IMR-90 (cell line): ENCODE measurements at regions not wholly inside any gene's neighbourhood (a gene's known extent, or its start where the extent isn't known, plus 50 kb on each side); places are given as distances from the start of the nearest gene placed in this dataset.

ENCODE experiments used
- ATAC-seq: fragments of 200-7000 bp; cut with Tn5 transposase; 2 replicates; pipeline ENCODE4 v1.9.1; 2020; ENCODE audit warnings: low read depth, mild to moderate bottlenecking, moderate library complexity
- BruUV-seq: library from RNA; stranded (reverse); fragments of 400-500 nt; replicated peaks from 2 replicates; lab custom pipeline; 2021; lab: Mats Ljungman, UMichigan
- CTCF ChIA-PET: fragments of 300-600 bp; formaldehyde crosslinking; extraction: SDS; loops from one replicate; lab custom pipeline; 2021; ENCODE audit warnings: antibody characterized with exemption; lab: Yijun Ruan, JAX
- POLR2A ChIA-PET: fragments of 300-600 bp; sonication (Branson Sonifier 250); formaldehyde crosslinking; loops from one replicate; lab custom pipeline; 2022; ENCODE audit warnings: antibody characterized with exemption; ENCODE audit not compliant: unreplicated experiment; lab: Charles Lee
- DNase-seq: peaks from one replicate; pipeline ENCODE4 v3.0.0; 2013
- H2AFZ ChIP-seq: replicated peaks from 2 replicates; pipeline ENCODE3; 2013; ENCODE audit warnings: low read length, mild to moderate bottlenecking; ENCODE audit not compliant: poor library complexity
- H2AK5ac ChIP-seq: 2 replicates; pipeline ENCODE4 v1.6.1; 2013; ENCODE audit warnings: low read depth, low read length, inconsistent platforms
- H2AK9ac ChIP-seq: replicated peaks from 2 replicates; pipeline ENCODE3; 2013; ENCODE audit warnings: mild to moderate bottlenecking, low read depth, low read length, moderate library complexity; ENCODE audit not compliant: poor library complexity
- H2BK120ac ChIP-seq: 2 replicates; pipeline ENCODE4 v1.6.1; 2013; ENCODE audit warnings: low read depth, low read length, inconsistent platforms
- H2BK15ac ChIP-seq: 3 replicates; pipeline ENCODE4 v1.6.1; 2013; ENCODE audit warnings: low read depth, low read length, inconsistent platforms
- H2BK20ac ChIP-seq: 2 replicates; pipeline ENCODE4 v1.6.1; 2013; ENCODE audit warnings: low read depth, mild to moderate bottlenecking, inconsistent platforms, low read length, moderate library complexity
- H2BK5ac ChIP-seq: 2 replicates; pipeline ENCODE4 v1.6.1; 2013; ENCODE audit warnings: mild to moderate bottlenecking, low read depth, low read length, inconsistent platforms; ENCODE audit not compliant: poor library complexity, severe bottlenecking
- H3K14ac ChIP-seq: replicated peaks from 2 replicates; pipeline ENCODE4 v1.6.1; 2013; ENCODE audit warnings: low read depth, low read length, inconsistent platforms
- H3K18ac ChIP-seq: 2 replicates; pipeline ENCODE4 v1.6.1; 2013; ENCODE audit warnings: low read depth, low read length, control low read depth
- H3K23ac ChIP-seq: 2 replicates; pipeline ENCODE4 v1.6.1; 2013; ENCODE audit warnings: low read depth, low read length, inconsistent platforms
- H3K27ac ChIP-seq: 2 replicates; pipeline ENCODE4 v1.5.1; 2013; ENCODE audit warnings: mild to moderate bottlenecking, control low read depth, low read length; ENCODE audit not compliant: insufficient read depth
- H3K27me3 ChIP-seq: 2 replicates; pipeline ENCODE4 v1.6.1; 2013; ENCODE audit warnings: low read length; ENCODE audit not compliant: control insufficient read depth, insufficient read depth
- H3K36me3 ChIP-seq: 2 replicates; pipeline ENCODE4 v1.6.1; 2013; ENCODE audit warnings: low read length, mixed read lengths; ENCODE audit not compliant: control insufficient read depth, insufficient read depth
- H3K4ac ChIP-seq: 2 replicates; pipeline ENCODE4 v1.6.1; 2013; ENCODE audit warnings: low read depth, low read length, inconsistent platforms
- H3K4me1 ChIP-seq: 2 replicates; pipeline ENCODE4 v1.6.1; 2013; ENCODE audit warnings: low read length, mixed read lengths; ENCODE audit not compliant: control insufficient read depth, insufficient read depth
- H3K4me2 ChIP-seq: 2 replicates; pipeline ENCODE4 v1.6.1; 2013; ENCODE audit warnings: low read depth, mild to moderate bottlenecking, control low read depth, low read length, moderate library complexity
- H3K4me3 ChIP-seq: 2 replicates; pipeline ENCODE4 v1.5.1; 2013; ENCODE audit warnings: low read depth, mild to moderate bottlenecking, control low read depth, low read length, moderate library complexity; ENCODE audit not compliant: insufficient read depth
- H3K56ac ChIP-seq: 2 replicates; pipeline ENCODE4 v1.6.1; 2013; ENCODE audit warnings: low read length, inconsistent platforms; ENCODE audit not compliant: insufficient read depth; ENCODE audit errors: extremely low read depth
- H3K79me1 ChIP-seq, 2 experiments: 2 replicates each; pipeline ENCODE4 v1.6.1; 2013; ENCODE audit warnings: low read length in 2 of 2, inconsistent platforms in 1 of 2, low read depth in 1 of 2
- H3K9ac ChIP-seq: 2 replicates; pipeline ENCODE4 v1.6.1; 2013; ENCODE audit warnings: low read depth, low read length, control low read depth
- H3K9me1 ChIP-seq: 2 replicates; pipeline ENCODE4 v1.6.1; 2013; ENCODE audit warnings: low read length, inconsistent platforms; ENCODE audit not compliant: insufficient read depth
- H3K9me3 ChIP-seq: 2 replicates; pipeline ENCODE4 v1.6.1; 2013; ENCODE audit warnings: low read length; ENCODE audit not compliant: control insufficient read depth, insufficient read depth
- H4K20me1 ChIP-seq: 2 replicates; pipeline ENCODE4 v1.6.1; 2013; ENCODE audit warnings: low read length, inconsistent platforms; ENCODE audit not compliant: insufficient read depth
- H4K5ac ChIP-seq: 2 replicates; pipeline ENCODE4 v1.6.1; 2013; ENCODE audit warnings: mild to moderate bottlenecking, low read depth, low read length, control low read depth
- H4K8ac ChIP-seq, 2 experiments: 2 replicates each; pipeline ENCODE4 v1.6.1; 2013; ENCODE audit warnings: low read depth in 2 of 2, low read length in 2 of 2, control low read depth in 1 of 2, inconsistent platforms in 1 of 2
- H4K91ac ChIP-seq: 2 replicates; pipeline ENCODE4 v1.6.1; 2013; ENCODE audit warnings: low read depth, low read length, inconsistent platforms; ENCODE audit not compliant: insufficient read depth
- ELK1 ChIP-seq: fragments of 150-350 bp; IDR thresholded peaks from 2 replicates; pipeline ENCODE4 v1.6.1; 2016; ENCODE audit warnings: low read depth, mild to moderate bottlenecking, low read length, moderate library complexity, borderline replicate concordance
- POLR2A ChIP-seq: IDR thresholded peaks from 2 replicates; pipeline ENCODE4 v1.6.1; 2012; ENCODE audit warnings: mild to moderate bottlenecking, low read depth, low read length
- SMC3 ChIP-seq: fragments of 150-350 bp; IDR thresholded peaks from 2 replicates; pipeline ENCODE4 v1.6.1; 2016; ENCODE audit warnings: low read depth, mild to moderate bottlenecking, antibody characterized with exemption, low read length, moderate library complexity
- WGBS, 2 experiments: methylation state at CpG; one replicate each; pipeline versions ENCODE4 v1.1.5 to v1.1.7; 2013; ENCODE audit warnings: missing lambda C conversion rate in 2 of 2; ENCODE audit not compliant: insufficient read length in 1 of 2; ENCODE audit errors: extremely low coverage in 2 of 2; 5-methylcytosine and 5-hydroxymethylcytosine counted together
- dilution Hi-C: fragments of 300-500 bp; cut with HindIII; formaldehyde crosslinking; loops from one replicate; pipeline ENCODE4 v1.14.3; 2018; ENCODE audit warnings: low sequenced_read_pairs; ENCODE audit not compliant: unreplicated experiment
- in situ Hi-C: fragments of 300-500 bp; cut with MboI; formaldehyde crosslinking; loops from 3 replicates; pipeline ENCODE4 v1.14.3; 2019; ENCODE audit warnings: low sequenced_read_pairs, inconsistent platforms, mixed read lengths
- intact Hi-C: fragments of 100-400 bp; cut with micrococcal nuclease; formaldehyde crosslinking; loops from 2 replicates; pipeline ENCODE4 v1.10.0; 2022
- TF ChIP-seq, protein P1 (sequence below): conservative IDR thresholded peaks from 2 replicates; pipeline ENCODE4 v1.5.1; 2012; ENCODE audit warnings: mild to moderate bottlenecking, low read depth, low read length, improper control_type of control experiment

DNA sequence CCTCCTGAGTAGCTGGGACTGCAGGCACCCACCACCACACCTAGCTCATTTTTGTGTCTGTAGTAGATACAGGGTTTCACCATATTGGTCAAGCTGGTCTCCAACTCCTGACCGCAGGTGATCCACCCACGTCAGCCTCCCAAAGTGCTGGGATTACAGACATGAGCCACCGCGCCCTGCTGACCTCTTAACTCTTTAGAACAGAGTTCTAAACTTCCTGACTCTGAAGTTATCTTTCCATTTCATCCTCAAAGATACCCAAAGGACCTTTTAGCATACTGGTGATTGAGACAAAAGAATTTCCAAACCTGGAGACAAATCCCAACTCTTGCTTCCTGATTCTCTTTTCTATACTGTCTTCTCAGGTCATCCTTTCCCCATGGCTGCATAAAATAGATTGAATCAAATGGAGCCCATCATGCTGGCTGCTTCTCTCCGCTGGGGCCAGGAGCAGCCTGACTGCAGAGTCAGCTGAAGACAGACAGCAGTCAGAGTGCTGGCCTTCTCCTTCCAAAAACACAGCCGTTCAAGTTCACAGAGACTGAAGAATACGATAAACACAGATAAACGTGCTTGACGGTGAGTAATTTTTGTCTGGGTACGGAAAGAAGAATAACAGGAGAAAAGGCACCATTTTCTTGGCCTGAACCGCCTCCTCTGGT, 76.5 kb upstream of the ATF7IP2 start:
- no peak overlapping the region for H2BK15ac ChIP-seq
- H3K4me1 ChIP-seq = no peaks in the 10 kb centered on the region
- BruUV-seq = no TSS peak
- H2BK20ac ChIP-seq = no peak overlapping the region
- no peak overlapping the region for H3K23ac ChIP-seq
- no peak overlapping the region for H2BK120ac ChIP-seq
- dilution Hi-C loops = no loop called here
- no peak overlapping the region for H2AK9ac ChIP-seq
- CTCF ChIA-PET = no interaction called here
- WGBS, 2 experiments = 0% methylated on average over 1 of the region's 11 CpGs; no CpG with 5 or more reads in 1 of the 2 experiments
- no peak overlapping the region for H3K4me2 ChIP-seq
- H3K56ac ChIP-seq = no peak overlapping the region
- H3K27me3 ChIP-seq = no peaks in the 10 kb centered on the region
- intact Hi-C loops = no loop called here
- POLR2A ChIA-PET = no interaction called here
- H3K79me1 ChIP-seq = no peaks in the 10 kb centered on the region
- H3K4ac ChIP-seq = no peak overlapping the region
- H4K5ac ChIP-seq = no peak overlapping the region
- no peak overlapping the region for H2BK5ac ChIP-seq
- peaks cover 2% of the 10 kb centered on the region for H3K9me3 ChIP-seq
- H2AFZ ChIP-seq = no peak overlapping the region
- H4K20me1 ChIP-seq = no peaks in the 10 kb centered on the region
- no peak overlapping the region for H3K9ac ChIP-seq
- H2AK5ac ChIP-seq = no peak overlapping the region
- in situ Hi-C loops = no loop called here
- no peak overlapping the region for H3K27ac ChIP-seq
- H4K8ac ChIP-seq = no peak overlapping the region
- ATAC-seq = no peak
- no peak for DNase-seq
- no peaks in the 10 kb centered on the region for H3K36me3 ChIP-seq
- no peaks in the 10 kb centered on the region for H3K9me1 ChIP-seq
- H4K91ac ChIP-seq = no peak overlapping the region
- no peak overlapping the region for H3K14ac ChIP-seq
- no peak overlapping the region for H3K4me3 ChIP-seq
- no peak overlapping the region for H3K18ac ChIP-seq
- TF ChIP-seq ELK1 = no peak
- TF ChIP-seq, protein P1, sequence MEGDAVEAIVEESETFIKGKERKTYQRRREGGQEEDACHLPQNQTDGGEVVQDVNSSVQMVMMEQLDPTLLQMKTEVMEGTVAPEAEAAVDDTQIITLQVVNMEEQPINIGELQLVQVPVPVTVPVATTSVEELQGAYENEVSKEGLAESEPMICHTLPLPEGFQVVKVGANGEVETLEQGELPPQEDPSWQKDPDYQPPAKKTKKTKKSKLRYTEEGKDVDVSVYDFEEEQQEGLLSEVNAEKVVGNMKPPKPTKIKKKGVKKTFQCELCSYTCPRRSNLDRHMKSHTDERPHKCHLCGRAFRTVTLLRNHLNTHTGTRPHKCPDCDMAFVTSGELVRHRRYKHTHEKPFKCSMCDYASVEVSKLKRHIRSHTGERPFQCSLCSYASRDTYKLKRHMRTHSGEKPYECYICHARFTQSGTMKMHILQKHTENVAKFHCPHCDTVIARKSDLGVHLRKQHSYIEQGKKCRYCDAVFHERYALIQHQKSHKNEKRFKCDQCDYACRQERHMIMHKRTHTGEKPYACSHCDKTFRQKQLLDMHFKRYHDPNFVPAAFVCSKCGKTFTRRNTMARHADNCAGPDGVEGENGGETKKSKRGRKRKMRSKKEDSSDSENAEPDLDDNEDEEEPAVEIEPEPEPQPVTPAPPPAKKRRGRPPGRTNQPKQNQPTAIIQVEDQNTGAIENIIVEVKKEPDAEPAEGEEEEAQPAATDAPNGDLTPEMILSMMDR = no peak
- TF ChIP-seq SMC3 = no peak
- TF ChIP-seq POLR2A = no peak
